Karpas-422 (cell line): ENCODE measurements at regions not wholly inside any gene's neighbourhood (a gene's known extent, or its start where the extent isn't known, plus 50 kb on each side); places are given as distances from the start of the nearest gene placed in this dataset.
A peak's percentile ranks its signal among the peaks of the same experiment; 100 is the strongest.

ENCODE experiments used
- DNase-seq: peaks from one replicate; pipeline ENCODE4 v3.0.0-alpha.2; 2015
- H2AFZ ChIP-seq: fragments of 200-600 bp; sonication (generic); 2 replicates; pipeline ENCODE4 v1.6.1; 2014; ENCODE audit warnings: antibody characterized with exemption, low read length, mixed read lengths
- H3K27ac ChIP-seq: fragments of 200-600 bp; sonication (generic); 2 replicates; pipeline ENCODE4 v1.5.1; 2014; ENCODE audit warnings: mild to moderate bottlenecking, low read length, moderate library complexity
- H3K27me3 ChIP-seq: fragments of 200-600 bp; sonication (generic); 2 replicates; pipeline ENCODE4 v1.6.1; 2014; ENCODE audit warnings: low read length, mixed read lengths
- H3K36me3 ChIP-seq: fragments of 200-600 bp; sonication (generic); 2 replicates; pipeline ENCODE4 v1.6.1; 2014; ENCODE audit warnings: low read length, mixed read lengths; ENCODE audit not compliant: insufficient read depth
- H3K4me1 ChIP-seq: fragments of 200-600 bp; sonication (generic); 2 replicates; pipeline ENCODE4 v1.6.1; 2014; ENCODE audit warnings: mild to moderate bottlenecking, low read length, mixed read lengths
- H3K4me2 ChIP-seq: fragments of 200-600 bp; sonication (generic); 2 replicates; pipeline ENCODE4 v1.6.1; 2014; ENCODE audit warnings: low read length, low read depth, mild to moderate bottlenecking; ENCODE audit not compliant: poor library complexity, severe bottlenecking
- H3K4me3 ChIP-seq: fragments of 200-600 bp; sonication (generic); 2 replicates; pipeline ENCODE4 v1.5.1; 2014; ENCODE audit warnings: mild to moderate bottlenecking, antibody characterized with exemption, low read length, mixed read lengths
- H3K79me2 ChIP-seq: fragments of 200-600 bp; sonication (generic); 2 replicates; pipeline ENCODE4 v1.6.1; 2014; ENCODE audit warnings: mild to moderate bottlenecking, low read length, mixed read lengths
- H3K9ac ChIP-seq: fragments of 200-600 bp; sonication (generic); 2 replicates; pipeline ENCODE4 v1.6.0; 2014; ENCODE audit warnings: low read length
- H3K9me2 ChIP-seq: fragments of 200-600 bp; sonication (generic), shearing (Covaris generic); replicated peaks from 2 replicates; pipeline ENCODE4 v1.6.0; 2014; ENCODE audit warnings: mild to moderate bottlenecking, low read length, moderate library complexity; ENCODE audit not compliant: insufficient read depth
- H3K9me3 ChIP-seq: fragments of 300-700, 200-600 bp; sonication (generic); 2 replicates; pipeline ENCODE4 v1.6.1; 2014; ENCODE audit warnings: low read length, mixed read lengths
- H4K20me1 ChIP-seq: fragments of 200-600 bp; sonication (generic); 2 replicates; pipeline ENCODE4 v1.6.1; 2014; ENCODE audit warnings: mild to moderate bottlenecking, antibody characterized with exemption, low read length, low read depth; ENCODE audit not compliant: insufficient read depth

- DNase-seq = no peak
- H3K9ac ChIP-seq = no peak overlapping the region
- H3K36me3 ChIP-seq = peaks cover 24% of the 10 kb centered on the region
- peaks cover 7% of the 10 kb centered on the region for H3K4me1 ChIP-seq
- H2AFZ ChIP-seq = no peak overlapping the region
- no peak overlapping the region for H3K27ac ChIP-seq
- H3K9me2 ChIP-seq = no peaks in the 10 kb centered on the region
- H3K4me2 ChIP-seq = no peak overlapping the region
- H3K79me2 ChIP-seq = no peaks in the 10 kb centered on the region
- no peaks in the 10 kb centered on the region for H3K9me3 ChIP-seq
- H3K4me3 ChIP-seq = no peak overlapping the region
- H4K20me1 ChIP-seq = 0 out of 2 replicates have a peak, but pooled peaks cover under 1% of the 10 kb centered on the region
- no peaks in the 10 kb centered on the region for H3K27me3 ChIP-seq
These were observed 356.8 kb downstream of the SEC14L1 start for GRCh38 chr17:77497578-77497934.

DNA sequence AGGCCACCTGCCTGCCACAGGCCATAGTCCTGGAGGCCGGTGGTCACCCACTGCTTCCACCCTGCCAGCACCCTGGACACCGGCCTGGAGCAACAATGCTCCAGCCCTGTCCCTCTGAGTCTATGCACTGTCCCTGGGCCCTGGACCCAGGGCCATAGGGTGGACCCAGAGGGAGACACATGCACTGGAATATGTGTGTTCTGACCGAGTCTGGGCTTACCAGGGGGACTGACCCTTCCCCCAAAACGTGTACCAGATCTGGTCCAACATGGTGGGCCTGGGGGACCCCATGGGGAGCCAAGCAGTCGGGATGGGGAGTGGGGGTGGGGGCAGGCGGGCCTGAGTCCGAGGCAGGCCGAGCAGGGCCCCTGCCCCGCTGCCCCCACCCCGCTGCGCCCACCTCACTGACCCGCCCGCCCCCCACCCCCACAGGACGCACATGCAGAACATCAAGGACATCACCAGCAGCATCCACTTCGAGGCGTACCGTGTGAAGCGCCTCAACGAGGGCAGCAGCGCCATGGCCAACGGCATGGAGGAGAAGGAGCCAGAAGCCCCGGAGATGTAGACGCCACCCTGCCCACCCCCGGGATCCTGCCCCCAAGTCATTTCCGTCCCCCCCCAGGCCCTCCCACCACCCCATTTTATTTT is 357.4 kb downstream of the SEC14L1 start:
- no peak overlapping the region for H2AFZ ChIP-seq
- no peak overlapping the region for H3K27ac ChIP-seq

DNA sequence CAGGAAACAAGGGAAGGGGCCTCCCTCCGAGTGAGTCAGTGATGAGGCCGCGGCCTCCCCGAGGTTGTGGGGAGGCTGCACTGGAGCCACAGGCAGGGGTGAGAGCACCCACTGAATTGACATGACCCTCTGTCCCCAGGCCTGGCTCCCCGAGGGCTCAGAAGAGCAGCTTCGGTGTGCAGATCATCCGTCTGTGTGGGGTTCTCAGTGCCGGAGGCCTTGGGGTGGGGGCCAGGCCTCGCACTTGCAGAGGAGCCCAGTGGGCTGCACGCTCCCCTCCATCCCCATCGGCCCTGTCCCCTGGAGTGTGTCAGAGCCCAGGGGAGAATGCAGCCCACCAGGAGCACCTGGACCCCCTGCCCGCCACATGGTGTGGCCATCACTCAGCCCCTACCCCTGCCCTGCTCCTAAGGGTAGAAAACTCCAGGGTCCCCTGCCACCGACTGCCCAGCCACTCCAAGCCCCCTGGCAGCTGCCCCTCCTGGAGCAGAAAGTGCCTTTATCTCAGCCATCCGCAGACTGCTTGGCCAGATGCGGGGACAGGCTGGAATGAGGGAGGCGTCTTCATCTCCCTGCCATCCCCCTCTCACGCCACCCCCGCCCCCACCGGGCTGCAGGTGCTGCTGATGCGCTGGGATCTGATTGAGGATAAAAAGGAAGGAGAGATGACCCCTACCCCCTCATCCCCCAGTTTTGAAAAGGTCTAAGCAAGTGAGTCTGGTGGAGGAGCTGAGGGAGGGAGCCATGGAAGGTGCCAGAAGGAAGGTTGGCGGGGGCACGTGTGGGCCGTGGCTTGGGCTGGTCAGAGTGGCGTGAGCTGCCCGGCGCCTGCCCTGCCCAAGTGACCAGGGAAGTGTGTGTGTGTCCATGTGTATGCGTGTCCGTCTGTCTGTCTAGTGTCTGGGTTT is 358.3 kb downstream of the SEC14L1 start:
- Histone ChIP-seq H3K36me3 (peaks cover 15% of the 10 kb centered on the region; the same call in 1 of the 2 replicates), H3K4me1 (peaks cover 5% of the 10 kb centered on the region), H3K9me3 (no peaks in the 10 kb centered on the region), H3K9me2 (no peaks in the 10 kb centered on the region), H4K20me1 (no peaks in the 10 kb centered on the region), H3K4me2 (no peak overlapping the region), H3K9ac (no peak overlapping the region), H2AFZ (no peak overlapping the region), H3K79me2 (no peaks in the 10 kb centered on the region), H3K27me3 (no peaks in the 10 kb centered on the region), H3K27ac (no peak overlapping the region), H3K4me3 (no peak overlapping the region)
- no peak for DNase-seq

More for the DNA sequence above, 357.4 kb downstream of the SEC14L1 start:
- no peak overlapping the region for H3K4me2 ChIP-seq
- no peaks in the 10 kb centered on the region for H4K20me1 ChIP-seq
- no peaks in the 10 kb centered on the region for H3K79me2 ChIP-seq
- no peak overlapping the region for H3K9ac ChIP-seq
- no peaks in the 10 kb centered on the region for H3K9me2 ChIP-seq
- no peak for DNase-seq
- peaks cover 20% of the 10 kb centered on the region; the same call in 1 of the 2 replicates for H3K36me3 ChIP-seq
- no peaks in the 10 kb centered on the region for H3K27me3 ChIP-seq
- peaks cover 5% of the 10 kb centered on the region for H3K4me1 ChIP-seq
- no peak overlapping the region for H3K4me3 ChIP-seq
- no peaks in the 10 kb centered on the region for H3K9me3 ChIP-seq

GRCh38 chr17:77499699-77500435 is 359.1 kb downstream of the SEC14L1 start:
- no peak for DNase-seq
- H3K36me3 ChIP-seq = peaks cover 11% of the 10 kb centered on the region; the same call in 1 of the 2 replicates
- no peak overlapping the region for H2AFZ ChIP-seq
- no peaks in the 10 kb centered on the region for H3K79me2 ChIP-seq
- no peaks in the 10 kb centered on the region for H4K20me1 ChIP-seq
- no peaks in the 10 kb centered on the region for H3K4me1 ChIP-seq
- H3K9ac ChIP-seq = no peak overlapping the region
- no peaks in the 10 kb centered on the region for H3K27me3 ChIP-seq
- H3K9me2 ChIP-seq = no peaks in the 10 kb centered on the region
- no peak overlapping the region for H3K4me3 ChIP-seq
- H3K4me2 ChIP-seq = no peak overlapping the region
- no peaks in the 10 kb centered on the region for H3K9me3 ChIP-seq
- H3K27ac ChIP-seq = no peak overlapping the region

DNA sequence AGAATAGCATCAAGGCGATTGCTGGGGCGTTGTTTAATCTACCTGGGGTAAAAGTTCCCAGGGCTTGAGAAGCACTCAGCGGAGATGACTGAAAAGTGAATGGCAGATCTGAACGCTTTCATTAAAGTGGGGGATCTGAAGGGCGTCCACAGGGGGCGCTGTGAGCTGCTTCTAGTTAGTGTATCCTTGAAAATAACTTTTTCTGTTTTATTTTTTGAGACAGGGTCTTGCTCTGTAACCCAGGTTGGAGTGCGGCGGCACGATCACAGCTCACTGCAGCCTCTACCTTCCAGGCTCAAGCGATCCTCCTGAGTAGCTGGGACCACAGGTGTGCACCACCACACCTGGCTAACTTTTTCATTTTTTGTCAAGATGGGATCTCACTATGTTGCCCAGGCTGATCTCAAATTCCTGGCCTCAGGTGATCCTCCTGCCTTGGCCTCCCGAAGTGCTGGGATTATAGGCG is 360.4 kb downstream of the SEC14L1 start:
- Histone ChIP-seq H3K27ac (no peak overlapping the region), H2AFZ (no peak overlapping the region), H3K9ac (no peak overlapping the region), H3K9me3 (no peaks in the 10 kb centered on the region), H3K4me1 (no peaks in the 10 kb centered on the region), H3K27me3 (no peaks in the 10 kb centered on the region), H3K4me2 (no peak overlapping the region), H3K36me3 (peaks cover 5% of the 10 kb centered on the region; the same call in 1 of the 2 replicates), H3K79me2 (no peaks in the 10 kb centered on the region), H4K20me1 (no peaks in the 10 kb centered on the region), H3K4me3 (no peak overlapping the region), H3K9me2 (no peaks in the 10 kb centered on the region)
- DNase-seq = peak; percentile 71

- no peak overlapping the region for H2AFZ ChIP-seq
- no peaks in the 10 kb centered on the region for H3K9me2 ChIP-seq
- DNase-seq = no peak
- no peak overlapping the region for H3K27ac ChIP-seq
- no peaks in the 10 kb centered on the region for H4K20me1 ChIP-seq
- peaks cover under 1% of the 10 kb centered on the region; the same call in 1 of the 2 replicates for H3K36me3 ChIP-seq
- H3K4me2 ChIP-seq = no peak overlapping the region
- no peak overlapping the region for H3K9ac ChIP-seq
- H3K4me1 ChIP-seq = no peaks in the 10 kb centered on the region
- H3K27me3 ChIP-seq = no peaks in the 10 kb centered on the region
- no peak overlapping the region for H3K4me3 ChIP-seq
- no peaks in the 10 kb centered on the region for H3K9me3 ChIP-seq
- H3K79me2 ChIP-seq = no peaks in the 10 kb centered on the region
These were observed 361.2 kb downstream of the SEC14L1 start for GRCh38 chr17:77501751-77502625.

- Histone ChIP-seq H3K27me3 (no peaks in the 10 kb centered on the region), H3K27ac (no peak overlapping the region), H2AFZ (no peak overlapping the region), H3K9me2 (no peaks in the 10 kb centered on the region), H3K79me2 (no peaks in the 10 kb centered on the region), H4K20me1 (no peaks in the 10 kb centered on the region), H3K9ac (no peak overlapping the region), H3K4me2 (no peak overlapping the region), H3K4me3 (no peak overlapping the region), H3K4me1 (no peaks in the 10 kb centered on the region), H3K36me3 (no peaks in the 10 kb centered on the region), H3K9me3 (no peaks in the 10 kb centered on the region)
- DNase-seq = no peak
These were observed 362.0 kb downstream of the SEC14L1 start for GRCh38 chr17:77502626-77503292.
